ENCODE measurements at regions not wholly inside any gene's neighbourhood (a gene's known extent, or its start where the extent isn't known, plus 50 kb on each side); places are given as distances from the start of the nearest gene placed in this dataset.

DNA sequence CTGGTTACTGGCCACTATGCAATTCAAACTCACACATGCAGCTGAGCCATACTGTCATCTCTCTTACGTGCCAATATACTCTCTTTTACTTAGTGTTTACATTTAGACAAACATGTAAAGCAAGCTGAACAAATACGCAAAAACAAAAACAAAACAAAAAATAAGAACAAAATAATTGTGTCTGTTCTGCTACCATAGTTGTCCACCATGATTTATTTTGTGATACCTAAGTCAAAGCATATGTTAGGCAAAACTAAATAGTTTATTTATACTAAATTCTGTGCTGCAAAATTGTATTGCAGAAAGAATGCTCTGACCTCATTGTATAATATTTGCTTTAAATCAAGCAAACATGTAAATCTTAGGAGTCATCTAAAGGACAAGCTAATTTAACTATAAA is 943.2 kb upstream of the AGA start:
- TF ChIP-seq NR2F1 (conservative IDR thresholded peaks at IDR 0.05): no peak
- TF ChIP-seq, protein P1, sequence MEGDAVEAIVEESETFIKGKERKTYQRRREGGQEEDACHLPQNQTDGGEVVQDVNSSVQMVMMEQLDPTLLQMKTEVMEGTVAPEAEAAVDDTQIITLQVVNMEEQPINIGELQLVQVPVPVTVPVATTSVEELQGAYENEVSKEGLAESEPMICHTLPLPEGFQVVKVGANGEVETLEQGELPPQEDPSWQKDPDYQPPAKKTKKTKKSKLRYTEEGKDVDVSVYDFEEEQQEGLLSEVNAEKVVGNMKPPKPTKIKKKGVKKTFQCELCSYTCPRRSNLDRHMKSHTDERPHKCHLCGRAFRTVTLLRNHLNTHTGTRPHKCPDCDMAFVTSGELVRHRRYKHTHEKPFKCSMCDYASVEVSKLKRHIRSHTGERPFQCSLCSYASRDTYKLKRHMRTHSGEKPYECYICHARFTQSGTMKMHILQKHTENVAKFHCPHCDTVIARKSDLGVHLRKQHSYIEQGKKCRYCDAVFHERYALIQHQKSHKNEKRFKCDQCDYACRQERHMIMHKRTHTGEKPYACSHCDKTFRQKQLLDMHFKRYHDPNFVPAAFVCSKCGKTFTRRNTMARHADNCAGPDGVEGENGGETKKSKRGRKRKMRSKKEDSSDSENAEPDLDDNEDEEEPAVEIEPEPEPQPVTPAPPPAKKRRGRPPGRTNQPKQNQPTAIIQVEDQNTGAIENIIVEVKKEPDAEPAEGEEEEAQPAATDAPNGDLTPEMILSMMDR (IDR thresholded peaks at IDR 0.05 in 2 of 3, conservative IDR thresholded peaks at IDR 0.05 in 1 of 3; ENCODE audit: control insufficient read depth in 2 of 3, extremely low read depth in 1 of 3, insufficient read depth in 1 of 3, low read depth in 3 of 3, low read length in 3 of 3): no peak

Measured in GM12878 (cell line).